Body of pancreas (tissue), 4 donors: ENCODE measurements at regions not wholly inside any gene's neighbourhood (a gene's known extent, or its start where the extent isn't known, plus 50 kb on each side); places are given as distances from the start of the nearest gene placed in this dataset.

Experiments used
- ATAC-seq: fragments of 150-250 bp; one replicate; pipeline ENCODE4 v1.9.1; 2016
- DNase-seq, 4 donors: peaks; one replicate each; pipeline ENCODE4 v3.0.0-alpha.2; 2019
- H3K27ac ChIP-seq, 4 donors: fragments of 200-600 bp; sonication (generic); 1 replicate in 3 of 4; 2 replicates in 1 of 4; pipeline versions ENCODE4 v1.5.1 to v1.6.1; 2016 to 2019; ENCODE audit warnings: mild to moderate bottlenecking in 1 of 4, mixed read lengths in 1 of 4, moderate library complexity in 1 of 4
- H3K27me3 ChIP-seq, 2 donors: fragments of 200-600 bp; sonication (generic); one replicate each; pipeline ENCODE4 v1.6.0; 2016; ENCODE audit warnings: mild to moderate bottlenecking in 1 of 2
- H3K36me3 ChIP-seq, 2 donors: fragments of 200-600 bp; sonication (generic); replicated peaks in 1 of 2; 2 replicates each; pipeline ENCODE4 v1.5.1; 2016; ENCODE audit warnings: low read depth in 2 of 2; ENCODE audit not compliant: insufficient read depth in 1 of 2
- H3K4me1 ChIP-seq: fragments of 200-600 bp; sonication (generic); one replicate; pipeline ENCODE4 v1.6.0; 2016
- H3K4me3 ChIP-seq, 2 donors: fragments of 200-600 bp; sonication (generic); 1 replicate in 1 of 2; 2 replicates in 1 of 2; pipeline ENCODE4 v1.5.1; 2016 to 2019
- H3K9me3 ChIP-seq, 3 donors: fragments of 200-600 bp; sonication (generic); 1 replicate in 2 of 3; 2 replicates in 1 of 3; pipeline ENCODE4 v1.5.1; 2016
- POLR2A ChIP-seq, 3 donors: fragments of 450-650 bp; IDR thresholded peaks; one replicate each; pipeline ENCODE4 v1.6.1; 2016; ENCODE audit warnings: antibody characterized with exemption in 3 of 3, mild to moderate bottlenecking in 2 of 3
- WGBS, 2 donors: methylation state at CpG; one replicate each; pipeline ENCODE4 v1.1.5; 2017; 5-methylcytosine and 5-hydroxymethylcytosine counted together
- intact Hi-C: fragments of 100-400 bp; cut with DNase I; formaldehyde crosslinking; loops from one replicate; pipeline ENCODE4 v1.15.1; 2023
- TF ChIP-seq, protein P1 (sequence below), 7 experiments: fragments of 450-650 bp in 4 of 7; fragments of 200-600 bp in 3 of 7; sonication (generic) in 3 of 7; IDR thresholded peaks; one replicate each; pipeline ENCODE4 v1.5.1; 2016 to 2019; ENCODE audit warnings: antibody characterized with exemption in 7 of 7

DNA sequence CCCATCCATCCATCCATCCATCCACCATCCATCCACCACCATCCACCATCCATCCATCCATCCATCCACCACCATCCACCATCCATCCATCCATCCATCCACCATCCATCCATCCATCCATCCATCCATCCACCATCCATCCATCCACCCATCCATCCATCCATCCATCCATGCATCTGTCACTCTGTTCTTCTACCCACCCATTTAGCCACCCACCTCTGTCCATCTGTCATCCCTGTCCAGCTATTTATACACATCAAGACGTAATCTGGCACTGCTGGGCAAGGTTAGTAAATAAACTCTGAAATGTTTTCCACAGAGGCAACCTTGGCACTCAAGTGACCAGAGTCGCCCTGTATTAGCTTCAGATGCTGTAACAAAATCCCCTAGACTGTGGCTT, 120.9 kb downstream of the RTP5 start:
- H3K4me1 ChIP-seq: peaks cover 17% of the 10 kb centered on the region
- intact Hi-C loops: no loop called here
- TF ChIP-seq, protein P1, sequence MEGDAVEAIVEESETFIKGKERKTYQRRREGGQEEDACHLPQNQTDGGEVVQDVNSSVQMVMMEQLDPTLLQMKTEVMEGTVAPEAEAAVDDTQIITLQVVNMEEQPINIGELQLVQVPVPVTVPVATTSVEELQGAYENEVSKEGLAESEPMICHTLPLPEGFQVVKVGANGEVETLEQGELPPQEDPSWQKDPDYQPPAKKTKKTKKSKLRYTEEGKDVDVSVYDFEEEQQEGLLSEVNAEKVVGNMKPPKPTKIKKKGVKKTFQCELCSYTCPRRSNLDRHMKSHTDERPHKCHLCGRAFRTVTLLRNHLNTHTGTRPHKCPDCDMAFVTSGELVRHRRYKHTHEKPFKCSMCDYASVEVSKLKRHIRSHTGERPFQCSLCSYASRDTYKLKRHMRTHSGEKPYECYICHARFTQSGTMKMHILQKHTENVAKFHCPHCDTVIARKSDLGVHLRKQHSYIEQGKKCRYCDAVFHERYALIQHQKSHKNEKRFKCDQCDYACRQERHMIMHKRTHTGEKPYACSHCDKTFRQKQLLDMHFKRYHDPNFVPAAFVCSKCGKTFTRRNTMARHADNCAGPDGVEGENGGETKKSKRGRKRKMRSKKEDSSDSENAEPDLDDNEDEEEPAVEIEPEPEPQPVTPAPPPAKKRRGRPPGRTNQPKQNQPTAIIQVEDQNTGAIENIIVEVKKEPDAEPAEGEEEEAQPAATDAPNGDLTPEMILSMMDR (IDR thresholded peaks at IDR 0.05): no peak
- TF ChIP-seq POLR2A (IDR thresholded peaks at IDR 0.05): no peak
- H3K36me3 ChIP-seq: no peaks in the 10 kb centered on the region
- ATAC-seq (no peak), DNase-seq (no peak)
- H3K4me3 ChIP-seq: no peak overlapping the region
- 56 to 68% methylated on average over 2 of the region's 2 CpGs for WGBS, 2 donors
- no peak overlapping the region for H3K27ac ChIP-seq
- H3K27me3 ChIP-seq: no peaks in the 10 kb centered on the region
- no peaks in the 10 kb centered on the region for H3K9me3 ChIP-seq

DNA sequence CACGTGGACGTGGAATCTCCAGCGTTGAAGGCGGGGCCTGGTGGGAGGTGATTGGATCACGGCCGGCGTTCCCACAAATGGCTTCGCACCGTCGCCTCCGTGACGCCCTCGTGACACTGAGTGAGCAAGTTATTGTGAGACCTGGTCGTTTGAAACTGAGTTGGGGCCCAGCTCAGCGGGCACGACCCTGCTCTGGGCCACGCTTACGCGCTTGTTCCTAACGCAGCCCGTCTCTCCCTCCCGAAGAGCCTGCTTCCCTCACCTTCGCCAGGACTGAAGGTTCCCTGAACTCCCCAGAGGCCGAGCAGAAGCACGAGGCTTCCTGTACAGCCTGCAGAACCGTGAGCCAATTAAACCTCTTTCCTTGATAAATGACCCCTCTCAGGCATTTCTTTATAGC, 121.8 kb downstream of the RTP5 start:
- Histone ChIP-seq H3K27me3 (no peaks in the 10 kb centered on the region), H3K9me3 (no peaks in the 10 kb centered on the region), H3K4me3 (no peak overlapping the region), H3K36me3 (no peaks in the 10 kb centered on the region), H3K27ac (no peak overlapping the region), H3K4me1 (peaks cover 9% of the 10 kb centered on the region)
- DNase-seq (no peak), ATAC-seq (no peak)
- TF ChIP-seq POLR2A (IDR thresholded peaks at IDR 0.05): no peak
- TF ChIP-seq, protein P1 (IDR thresholded peaks at IDR 0.05): no peak
- 90 to 92% methylated on average over 26 of the region's 26 CpGs for WGBS, 2 donors
- intact Hi-C loops: no loop called here

DNA sequence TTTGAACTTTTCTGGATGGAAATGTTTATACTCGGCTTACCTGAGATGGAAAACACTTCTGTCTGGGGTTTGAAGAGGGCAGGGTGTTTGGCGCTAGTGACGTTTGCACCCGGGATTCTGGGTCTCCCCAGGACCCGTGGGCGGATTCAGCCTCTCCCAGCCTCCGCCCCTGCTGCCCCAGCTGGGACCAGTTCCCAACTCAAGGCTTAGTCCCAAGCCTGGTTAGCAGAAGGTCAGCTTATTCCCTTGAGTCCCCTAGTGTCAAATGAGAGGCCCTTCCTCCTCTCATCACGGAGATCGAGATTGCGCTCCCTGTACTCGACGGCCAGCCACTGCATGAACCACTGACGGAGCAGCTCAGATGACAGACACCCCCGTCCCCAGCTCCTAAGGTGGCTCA, 123.2 kb downstream of the RTP5 start:
- no peak overlapping the region for H3K4me3 ChIP-seq
- no peaks in the 10 kb centered on the region for H3K9me3 ChIP-seq
- ATAC-seq (no peak), DNase-seq (no peak)
- H3K27ac ChIP-seq: no peak overlapping the region
- no peaks in the 10 kb centered on the region for H3K27me3 ChIP-seq
- peaks cover 9% of the 10 kb centered on the region for H3K4me1 ChIP-seq
- intact Hi-C loops: no loop called here
- WGBS, 2 donors: 72 to 88% methylated on average over 10 to 12 of the region's 14 CpGs
- no peaks in the 10 kb centered on the region for H3K36me3 ChIP-seq
- no peak for TF ChIP-seq POLR2A (IDR thresholded peaks at IDR 0.05)
- TF ChIP-seq, protein P1 (IDR thresholded peaks at IDR 0.05): no peak

DNA sequence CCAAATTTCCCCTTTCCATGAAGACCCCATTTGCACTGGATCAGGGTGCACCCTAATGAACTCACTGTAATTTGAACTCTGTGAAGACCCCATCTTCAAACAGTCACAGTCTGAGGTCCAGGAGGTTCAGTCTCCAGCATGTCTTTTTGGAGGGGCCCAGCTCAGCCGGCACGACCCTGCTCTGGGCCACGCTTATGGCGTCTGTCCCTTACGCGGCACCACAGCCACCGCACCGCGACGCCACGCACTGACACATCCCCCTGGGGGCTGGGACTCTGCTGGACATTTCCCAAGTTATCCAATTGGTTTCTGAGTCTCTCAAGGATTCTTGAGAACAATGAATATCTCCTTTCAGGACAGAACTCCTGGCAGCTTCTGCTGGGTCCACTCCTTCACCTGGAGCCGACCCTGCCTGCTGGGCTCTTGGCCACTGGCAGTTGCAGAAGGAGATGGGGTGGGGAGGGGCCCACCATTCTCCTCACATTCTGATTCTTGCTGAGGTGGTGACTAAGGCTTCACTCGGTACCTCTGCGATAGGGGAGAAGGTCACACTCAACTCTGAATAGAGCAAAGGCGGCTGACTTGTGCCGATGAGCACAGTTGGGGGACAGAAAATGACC, 124.0 kb downstream of the RTP5 start:
- H3K27me3 ChIP-seq: no peaks in the 10 kb centered on the region
- TF ChIP-seq POLR2A (IDR thresholded peaks at IDR 0.05): no peak
- TF ChIP-seq, protein P1 (IDR thresholded peaks at IDR 0.05): no peak
- H3K4me3 ChIP-seq: no peak overlapping the region
- H3K9me3 ChIP-seq: no peaks in the 10 kb centered on the region
- intact Hi-C loops: no loop called here
- peak in 1 of 4 donors; percentile 7 for DNase-seq
- H3K36me3 ChIP-seq: no peaks in the 10 kb centered on the region
- H3K27ac ChIP-seq: no peak overlapping the region
- no peak for ATAC-seq
- H3K4me1 ChIP-seq: peaks cover 3% of the 10 kb centered on the region
- WGBS, 2 donors: 96 to 97% methylated on average over 16 of the region's 16 CpGs

DNA sequence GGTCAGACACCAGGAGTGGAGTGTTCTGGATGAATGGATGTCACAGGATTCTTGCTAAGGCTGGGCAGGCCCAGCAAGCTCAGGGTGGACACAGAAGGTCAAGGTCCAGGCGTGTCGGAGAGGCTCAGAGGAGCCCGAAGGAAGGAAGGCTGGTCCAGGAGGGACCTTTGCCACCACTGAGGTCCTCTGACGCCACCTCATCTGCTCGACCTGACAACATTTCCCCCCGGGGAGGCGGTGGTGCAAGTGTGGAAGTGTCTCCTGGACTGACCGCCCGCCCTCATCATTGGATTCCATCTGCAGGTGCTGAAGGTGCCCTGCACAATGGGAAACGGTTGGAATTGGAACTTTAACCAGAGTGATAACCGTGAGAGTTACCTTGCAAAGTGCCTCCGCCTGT, 124.6 kb downstream of the RTP5 start:
- DNase-seq: peak in 1 of 4 donors; percentile 6
- TF ChIP-seq POLR2A (IDR thresholded peaks at IDR 0.05): no peak
- TF ChIP-seq, protein P1 (IDR thresholded peaks at IDR 0.05): no peak
- no peaks in the 10 kb centered on the region for H3K4me1 ChIP-seq
- H3K27me3 ChIP-seq: no peaks in the 10 kb centered on the region
- intact Hi-C loops: no loop called here
- no peaks in the 10 kb centered on the region for H3K9me3 ChIP-seq
- no peak overlapping the region for H3K27ac ChIP-seq
- H3K36me3 ChIP-seq: no peaks in the 10 kb centered on the region
- no peak overlapping the region for H3K4me3 ChIP-seq
- WGBS, 2 donors: 88 to 90% methylated on average over 10 to 12 of the region's 12 CpGs
- no peak for ATAC-seq
